ENCODE measurements at regions not wholly inside any gene's neighbourhood (a gene's known extent, or its start where the extent isn't known, plus 50 kb on each side); places are given as distances from the start of the nearest gene placed in this dataset.

DNA sequence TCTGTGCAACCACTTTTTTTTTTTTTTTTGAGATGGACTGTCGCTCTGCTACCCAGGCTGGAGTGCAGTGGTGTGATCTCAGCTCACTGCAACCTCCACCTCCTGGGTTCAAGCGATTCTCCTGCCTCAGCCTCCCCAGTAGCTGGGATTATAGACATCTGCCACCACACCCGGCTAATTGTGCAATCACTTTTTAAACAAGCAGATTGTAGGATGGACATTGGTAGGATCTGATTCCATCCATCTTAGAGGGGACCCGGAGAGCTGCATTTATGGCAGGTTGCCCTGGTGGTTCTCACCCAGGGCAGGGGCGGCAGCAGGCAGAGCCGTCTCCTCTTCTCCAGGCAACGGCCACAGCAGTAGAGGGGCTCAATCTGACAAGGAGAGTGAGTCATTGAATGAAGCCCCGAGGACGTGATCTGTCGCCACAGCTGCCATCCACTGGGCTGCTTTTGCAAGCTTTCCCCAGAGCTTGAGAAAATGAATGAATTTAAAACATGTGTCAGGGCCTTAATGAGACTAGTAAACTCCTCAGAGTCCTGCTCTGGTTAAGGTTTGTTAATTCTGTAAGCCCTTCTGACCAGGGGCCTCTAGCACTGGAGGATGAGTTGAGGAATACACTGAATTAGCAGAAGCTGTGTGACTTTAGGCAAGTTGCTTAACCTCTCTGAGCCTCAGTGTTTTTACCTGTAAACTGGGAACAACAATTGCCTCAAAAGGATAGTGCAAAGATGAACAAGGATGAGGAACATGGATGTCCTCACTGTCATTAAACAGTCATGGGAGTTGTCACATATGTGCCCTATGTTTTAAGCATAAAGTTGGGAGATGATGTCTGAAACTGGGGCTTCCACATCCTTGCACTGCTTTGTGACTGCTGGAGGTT lies 129.1 kb downstream of the ASB7 start (continued):
- TF ChIP-seq, protein P1, sequence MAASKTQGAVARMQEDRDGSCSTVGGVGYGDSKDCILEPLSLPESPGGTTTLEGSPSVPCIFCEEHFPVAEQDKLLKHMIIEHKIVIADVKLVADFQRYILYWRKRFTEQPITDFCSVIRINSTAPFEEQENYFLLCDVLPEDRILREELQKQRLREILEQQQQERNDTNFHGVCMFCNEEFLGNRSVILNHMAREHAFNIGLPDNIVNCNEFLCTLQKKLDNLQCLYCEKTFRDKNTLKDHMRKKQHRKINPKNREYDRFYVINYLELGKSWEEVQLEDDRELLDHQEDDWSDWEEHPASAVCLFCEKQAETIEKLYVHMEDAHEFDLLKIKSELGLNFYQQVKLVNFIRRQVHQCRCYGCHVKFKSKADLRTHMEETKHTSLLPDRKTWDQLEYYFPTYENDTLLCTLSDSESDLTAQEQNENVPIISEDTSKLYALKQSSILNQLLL (CRISPR knock-in tag; IDR thresholded peaks at IDR 0.05; ENCODE audit: borderline replicate concordance), result no peak
- TF ChIP-seq, protein P2, sequence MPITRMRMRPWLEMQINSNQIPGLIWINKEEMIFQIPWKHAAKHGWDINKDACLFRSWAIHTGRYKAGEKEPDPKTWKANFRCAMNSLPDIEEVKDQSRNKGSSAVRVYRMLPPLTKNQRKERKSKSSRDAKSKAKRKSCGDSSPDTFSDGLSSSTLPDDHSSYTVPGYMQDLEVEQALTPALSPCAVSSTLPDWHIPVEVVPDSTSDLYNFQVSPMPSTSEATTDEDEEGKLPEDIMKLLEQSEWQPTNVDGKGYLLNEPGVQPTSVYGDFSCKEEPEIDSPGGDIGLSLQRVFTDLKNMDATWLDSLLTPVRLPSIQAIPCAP (CRISPR knock-in tag; IDR thresholded peaks at IDR 0.05; ENCODE audit: borderline replicate concordance), result no peak
- TF ChIP-seq, protein P3, sequence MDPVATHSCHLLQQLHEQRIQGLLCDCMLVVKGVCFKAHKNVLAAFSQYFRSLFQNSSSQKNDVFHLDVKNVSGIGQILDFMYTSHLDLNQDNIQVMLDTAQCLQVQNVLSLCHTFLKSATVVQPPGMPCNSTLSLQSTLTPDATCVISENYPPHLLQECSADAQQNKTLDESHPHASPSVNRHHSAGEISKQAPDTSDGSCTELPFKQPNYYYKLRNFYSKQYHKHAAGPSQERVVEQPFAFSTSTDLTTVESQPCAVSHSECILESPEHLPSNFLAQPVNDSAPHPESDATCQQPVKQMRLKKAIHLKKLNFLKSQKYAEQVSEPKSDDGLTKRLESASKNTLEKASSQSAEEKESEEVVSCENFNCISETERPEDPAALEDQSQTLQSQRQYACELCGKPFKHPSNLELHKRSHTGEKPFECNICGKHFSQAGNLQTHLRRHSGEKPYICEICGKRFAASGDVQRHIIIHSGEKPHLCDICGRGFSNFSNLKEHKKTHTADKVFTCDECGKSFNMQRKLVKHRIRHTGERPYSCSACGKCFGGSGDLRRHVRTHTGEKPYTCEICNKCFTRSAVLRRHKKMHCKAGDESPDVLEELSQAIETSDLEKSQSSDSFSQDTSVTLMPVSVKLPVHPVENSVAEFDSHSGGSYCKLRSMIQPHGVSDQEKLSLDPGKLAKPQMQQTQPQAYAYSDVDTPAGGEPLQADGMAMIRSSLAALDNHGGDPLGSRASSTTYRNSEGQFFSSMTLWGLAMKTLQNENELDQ (CRISPR knock-in tag; IDR thresholded peaks at IDR 0.05; ENCODE audit: borderline replicate concordance), result no peak
- TF ChIP-seq ZNF696 (CRISPR knock-in tag; conservative IDR thresholded peaks at IDR 0.05), result no peak
- TF ChIP-seq NFRKB (IDR thresholded peaks at IDR 0.05; ENCODE audit: low read depth), result no peak
- TF ChIP-seq CTBP1 (IDR thresholded peaks at IDR 0.05; ENCODE audit: borderline replicate concordance), result no peak
- TF ChIP-seq ZBED1 (IDR thresholded peaks at IDR 0.05), result no peak
- no peak for TF ChIP-seq ZKSCAN1 (IDR thresholded peaks at IDR 0.05; ENCODE audit: low read depth, low read length)
- no peak for TF ChIP-seq NEUROD1 (IDR thresholded peaks at IDR 0.05; ENCODE audit: borderline replicate concordance, low read depth, low read length, partially characterized antibody)
- TF ChIP-seq NR3C1 (CRISPR knock-in tag; IDR thresholded peaks at IDR 0.05), result no peak
- TF ChIP-seq, protein P4, sequence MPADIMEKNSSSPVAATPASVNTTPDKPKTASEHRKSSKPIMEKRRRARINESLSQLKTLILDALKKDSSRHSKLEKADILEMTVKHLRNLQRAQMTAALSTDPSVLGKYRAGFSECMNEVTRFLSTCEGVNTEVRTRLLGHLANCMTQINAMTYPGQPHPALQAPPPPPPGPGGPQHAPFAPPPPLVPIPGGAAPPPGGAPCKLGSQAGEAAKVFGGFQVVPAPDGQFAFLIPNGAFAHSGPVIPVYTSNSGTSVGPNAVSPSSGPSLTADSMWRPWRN (IDR thresholded peaks at IDR 0.05; ENCODE audit: low read depth), result no peak
- no peak for TF ChIP-seq SOX6 (IDR thresholded peaks at IDR 0.05)
- TF ChIP-seq PTTG1 (tag; IDR thresholded peaks at IDR 0.05; ENCODE audit: low read depth), result no peak

All from K562 (cell line).